ENCODE measurements at regions not wholly inside any gene's neighbourhood (a gene's known extent, or its start where the extent isn't known, plus 50 kb on each side); places are given as distances from the start of the nearest gene placed in this dataset.
"Not testable (repeated sequence)": the region's sequence is repeated elsewhere in the genome, so short reads cannot be mapped to it uniquely, and the experiment has no call there.

GRCh38 chr5:20890936-20891335, 902.9 kb upstream of the CDH18 start:
- H3K4me3 ChIP-seq (ENCODE audit: low read depth, low read length); H3K4me1 ChIP-seq (ENCODE audit: control insufficient read depth, insufficient read depth, low read length); H3K9me3 ChIP-seq (ENCODE audit: control insufficient read depth, insufficient read depth, low read length); H3K27me3 ChIP-seq (ENCODE audit: control insufficient read depth, insufficient read depth, low read length); H3K9ac ChIP-seq (ENCODE audit: low read depth, low read length); H3K36me3 ChIP-seq (ENCODE audit: control insufficient read depth, insufficient read depth, low read length): not testable (repeated sequence)

GRCh38 chr5:20875726-20876125, 887.7 kb upstream of the CDH18 start:
- H3K9me3 ChIP-seq (ENCODE audit: control insufficient read depth, insufficient read depth, low read length); H3K27me3 ChIP-seq (ENCODE audit: control insufficient read depth, insufficient read depth, low read length); H3K4me3 ChIP-seq (ENCODE audit: low read depth, low read length); H3K36me3 ChIP-seq (ENCODE audit: control insufficient read depth, insufficient read depth, low read length); H3K4me1 ChIP-seq (ENCODE audit: control insufficient read depth, insufficient read depth, low read length); H3K9ac ChIP-seq (ENCODE audit: low read depth, low read length): not testable (repeated sequence)

GRCh38 chr5:20865892-20866291, 877.9 kb upstream of the CDH18 start:
- not testable (repeated sequence) for H3K9me3 ChIP-seq (ENCODE audit: control insufficient read depth, insufficient read depth, low read length); H3K36me3 ChIP-seq (ENCODE audit: control insufficient read depth, insufficient read depth, low read length); H3K27me3 ChIP-seq (ENCODE audit: control insufficient read depth, insufficient read depth, low read length); H3K9ac ChIP-seq (ENCODE audit: low read depth, low read length); H3K4me3 ChIP-seq (ENCODE audit: low read depth, low read length); H3K4me1 ChIP-seq (ENCODE audit: control insufficient read depth, insufficient read depth, low read length)

GRCh38 chr5:20833081-20833627, 845.2 kb upstream of the CDH18 start:
- no peaks in the 10 kb centered on the region for H3K4me1 ChIP-seq (ENCODE audit: control insufficient read depth, insufficient read depth, low read length)
- no peaks in the 10 kb centered on the region for H3K9me3 ChIP-seq (ENCODE audit: control insufficient read depth, insufficient read depth, low read length)
- no peaks in the 10 kb centered on the region for H3K27me3 ChIP-seq (ENCODE audit: control insufficient read depth, insufficient read depth, low read length)
- H3K36me3 ChIP-seq (ENCODE audit: control insufficient read depth, insufficient read depth, low read length) = no peaks in the 10 kb centered on the region
- no peak overlapping the region for H3K9ac ChIP-seq (ENCODE audit: low read depth, low read length)
- H3K4me3 ChIP-seq (ENCODE audit: low read depth, low read length) = no peak overlapping the region

- Histone ChIP-seq H3K4me1 (ENCODE audit: control insufficient read depth, insufficient read depth, low read length) (no peaks in the 10 kb centered on the region), H3K27me3 (ENCODE audit: control insufficient read depth, insufficient read depth, low read length) (no peaks in the 10 kb centered on the region), H3K36me3 (ENCODE audit: control insufficient read depth, insufficient read depth, low read length) (no peaks in the 10 kb centered on the region), H3K4me3 (ENCODE audit: low read depth, low read length) (no peak overlapping the region), H3K9ac (ENCODE audit: low read depth, low read length) (no peak overlapping the region), H3K9me3 (ENCODE audit: control insufficient read depth, insufficient read depth, low read length) (no peaks in the 10 kb centered on the region)
Measured at GRCh38 chr5:20832204-20833080, 844.4 kb upstream of the CDH18 start.

GRCh38 chr5:20825951-20826350, 838.0 kb upstream of the CDH18 start:
- not testable (repeated sequence) for H3K9ac ChIP-seq (ENCODE audit: low read depth, low read length); H3K27me3 ChIP-seq (ENCODE audit: control insufficient read depth, insufficient read depth, low read length); H3K4me1 ChIP-seq (ENCODE audit: control insufficient read depth, insufficient read depth, low read length); H3K4me3 ChIP-seq (ENCODE audit: low read depth, low read length); H3K9me3 ChIP-seq (ENCODE audit: control insufficient read depth, insufficient read depth, low read length); H3K36me3 ChIP-seq (ENCODE audit: control insufficient read depth, insufficient read depth, low read length)

GRCh38 chr5:20797216-20797615, 809.2 kb upstream of the CDH18 start:
- H3K4me1 ChIP-seq (ENCODE audit: control insufficient read depth, insufficient read depth, low read length); H3K4me3 ChIP-seq (ENCODE audit: low read depth, low read length); H3K36me3 ChIP-seq (ENCODE audit: control insufficient read depth, insufficient read depth, low read length); H3K9ac ChIP-seq (ENCODE audit: low read depth, low read length); H3K9me3 ChIP-seq (ENCODE audit: control insufficient read depth, insufficient read depth, low read length); H3K27me3 ChIP-seq (ENCODE audit: control insufficient read depth, insufficient read depth, low read length): not testable (repeated sequence)

- H3K27me3 ChIP-seq (ENCODE audit: control insufficient read depth, insufficient read depth, low read length); H3K4me1 ChIP-seq (ENCODE audit: control insufficient read depth, insufficient read depth, low read length); H3K4me3 ChIP-seq (ENCODE audit: low read depth, low read length); H3K9ac ChIP-seq (ENCODE audit: low read depth, low read length); H3K36me3 ChIP-seq (ENCODE audit: control insufficient read depth, insufficient read depth, low read length); H3K9me3 ChIP-seq (ENCODE audit: control insufficient read depth, insufficient read depth, low read length): not testable (repeated sequence)
Measured at GRCh38 chr5:20784755-20785154, 796.8 kb upstream of the CDH18 start.

- not testable (repeated sequence) for H3K9ac ChIP-seq (ENCODE audit: low read depth, low read length); H3K9me3 ChIP-seq (ENCODE audit: control insufficient read depth, insufficient read depth, low read length)
Measured at GRCh38 chr5:20783484-20783883, 795.5 kb upstream of the CDH18 start.

GRCh38 chr5:20771338-20771737, 783.3 kb upstream of the CDH18 start:
- H3K4me3 ChIP-seq (ENCODE audit: low read depth, low read length); H3K9me3 ChIP-seq (ENCODE audit: control insufficient read depth, insufficient read depth, low read length); H3K27me3 ChIP-seq (ENCODE audit: control insufficient read depth, insufficient read depth, low read length); H3K9ac ChIP-seq (ENCODE audit: low read depth, low read length); H3K36me3 ChIP-seq (ENCODE audit: control insufficient read depth, insufficient read depth, low read length); H3K4me1 ChIP-seq (ENCODE audit: control insufficient read depth, insufficient read depth, low read length): not testable (repeated sequence)

More at GRCh38 chr5:20783484-20783883, 795.5 kb upstream of the CDH18 start:
- not testable (repeated sequence) for H3K36me3 ChIP-seq (ENCODE audit: control insufficient read depth, insufficient read depth, low read length); H3K4me3 ChIP-seq (ENCODE audit: low read depth, low read length); H3K4me1 ChIP-seq (ENCODE audit: control insufficient read depth, insufficient read depth, low read length); H3K27me3 ChIP-seq (ENCODE audit: control insufficient read depth, insufficient read depth, low read length)

- H3K9me3 ChIP-seq (ENCODE audit: control insufficient read depth, insufficient read depth, low read length); H3K4me1 ChIP-seq (ENCODE audit: control insufficient read depth, insufficient read depth, low read length); H3K36me3 ChIP-seq (ENCODE audit: control insufficient read depth, insufficient read depth, low read length); H3K27me3 ChIP-seq (ENCODE audit: control insufficient read depth, insufficient read depth, low read length); H3K4me3 ChIP-seq (ENCODE audit: low read depth, low read length); H3K9ac ChIP-seq (ENCODE audit: low read depth, low read length): not testable (repeated sequence)
Measured at GRCh38 chr5:20765074-20765473, 777.1 kb upstream of the CDH18 start.

- H3K27me3 ChIP-seq (ENCODE audit: control insufficient read depth, insufficient read depth, low read length); H3K9ac ChIP-seq (ENCODE audit: low read depth, low read length); H3K36me3 ChIP-seq (ENCODE audit: control insufficient read depth, insufficient read depth, low read length); H3K4me3 ChIP-seq (ENCODE audit: low read depth, low read length); H3K9me3 ChIP-seq (ENCODE audit: control insufficient read depth, insufficient read depth, low read length); H3K4me1 ChIP-seq (ENCODE audit: control insufficient read depth, insufficient read depth, low read length): not testable (repeated sequence)
Measured at GRCh38 chr5:20759459-20759858, 771.5 kb upstream of the CDH18 start.

All from iPS-15b (cell line).